A673 (cell line): ENCODE measurements at regions not wholly inside any gene's neighbourhood (a gene's known extent, or its start where the extent isn't known, plus 50 kb on each side); places are given as distances from the start of the nearest gene placed in this dataset.

Experiments
- EZH2 ChIP-seq: fragments of 200-600 bp; sonication (generic); IDR thresholded peaks from 2 replicates; pipeline ENCODE4 v1.6.1; 2017; ENCODE audit warnings: borderline replicate concordance, low read depth, mild to moderate bottlenecking, mixed read lengths, antibody characterized with exemption, low read length; ENCODE audit not compliant: poor library complexity, severe bottlenecking
- TF ChIP-seq, protein P1 (sequence below): fragments of 300-800, 200-600 bp; sonication (generic); conservative IDR thresholded peaks from 2 replicates; pipeline ENCODE4 v1.5.1; 2017; ENCODE audit warnings: low read depth, mild to moderate bottlenecking, antibody characterized with exemption, low read length, moderate library complexity, mixed read lengths

DNA sequence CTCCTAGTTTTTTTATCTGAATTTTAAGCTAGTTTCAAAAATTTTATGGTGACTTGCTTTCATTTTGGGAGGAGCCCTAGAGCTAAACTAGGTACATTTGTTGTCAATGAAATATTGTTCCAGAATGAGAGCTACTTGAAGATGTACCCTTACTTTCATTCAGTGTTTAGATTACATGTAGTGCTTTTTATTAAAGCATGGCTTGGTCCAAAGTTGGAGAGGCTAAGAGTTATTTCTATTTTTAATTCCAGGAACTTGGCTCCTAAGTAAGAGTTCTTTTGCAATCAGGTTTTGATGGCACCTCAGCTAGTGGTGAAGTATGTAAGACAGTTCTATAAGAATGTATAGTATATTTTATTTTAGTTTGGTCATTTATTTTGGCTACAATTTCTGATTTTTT lies 165.5 kb downstream of the PRR32 start:
- TF ChIP-seq, protein P1, sequence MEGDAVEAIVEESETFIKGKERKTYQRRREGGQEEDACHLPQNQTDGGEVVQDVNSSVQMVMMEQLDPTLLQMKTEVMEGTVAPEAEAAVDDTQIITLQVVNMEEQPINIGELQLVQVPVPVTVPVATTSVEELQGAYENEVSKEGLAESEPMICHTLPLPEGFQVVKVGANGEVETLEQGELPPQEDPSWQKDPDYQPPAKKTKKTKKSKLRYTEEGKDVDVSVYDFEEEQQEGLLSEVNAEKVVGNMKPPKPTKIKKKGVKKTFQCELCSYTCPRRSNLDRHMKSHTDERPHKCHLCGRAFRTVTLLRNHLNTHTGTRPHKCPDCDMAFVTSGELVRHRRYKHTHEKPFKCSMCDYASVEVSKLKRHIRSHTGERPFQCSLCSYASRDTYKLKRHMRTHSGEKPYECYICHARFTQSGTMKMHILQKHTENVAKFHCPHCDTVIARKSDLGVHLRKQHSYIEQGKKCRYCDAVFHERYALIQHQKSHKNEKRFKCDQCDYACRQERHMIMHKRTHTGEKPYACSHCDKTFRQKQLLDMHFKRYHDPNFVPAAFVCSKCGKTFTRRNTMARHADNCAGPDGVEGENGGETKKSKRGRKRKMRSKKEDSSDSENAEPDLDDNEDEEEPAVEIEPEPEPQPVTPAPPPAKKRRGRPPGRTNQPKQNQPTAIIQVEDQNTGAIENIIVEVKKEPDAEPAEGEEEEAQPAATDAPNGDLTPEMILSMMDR = no peak
- no peak for TF ChIP-seq EZH2
